IMR-90 (cell line): ENCODE measurements at regions not wholly inside any gene's neighbourhood (a gene's known extent, or its start where the extent isn't known, plus 50 kb on each side); places are given as distances from the start of the nearest gene placed in this dataset.

ENCODE experiments used
- CHD1 ChIP-seq: IDR thresholded peaks from 2 replicates; pipeline ENCODE4 v1.6.1; 2012; ENCODE audit warnings: low read depth, low read length, improper control_type of control experiment
- MAZ ChIP-seq: IDR thresholded peaks from 2 replicates; pipeline ENCODE4 v1.6.1; 2012; ENCODE audit warnings: low read depth, mild to moderate bottlenecking, low read length, improper control_type of control experiment, moderate library complexity, borderline replicate concordance
- MXI1 ChIP-seq: IDR thresholded peaks from 2 replicates; pipeline ENCODE4 v1.6.1; 2012; ENCODE audit warnings: low read depth, mild to moderate bottlenecking, low read length, moderate library complexity, borderline replicate concordance
- POLR2A ChIP-seq: IDR thresholded peaks from 2 replicates; pipeline ENCODE4 v1.6.1; 2012; ENCODE audit warnings: mild to moderate bottlenecking, low read depth, low read length
- RAD21 ChIP-seq: IDR thresholded peaks from 2 replicates; pipeline ENCODE4 v1.6.1; 2012; ENCODE audit warnings: low read length, improper control_type of control experiment
- RFX5 ChIP-seq: IDR thresholded peaks from 2 replicates; pipeline ENCODE4 v1.8.0; 2012; ENCODE audit warnings: low read depth, mild to moderate bottlenecking, low read length, moderate library complexity
- SMC3 ChIP-seq: fragments of 150-350 bp; IDR thresholded peaks from 2 replicates; pipeline ENCODE4 v1.6.1; 2016; ENCODE audit warnings: low read depth, mild to moderate bottlenecking, antibody characterized with exemption, low read length, moderate library complexity
- TF ChIP-seq, protein P1 (sequence below): conservative IDR thresholded peaks from 2 replicates; pipeline ENCODE4 v1.5.1; 2012; ENCODE audit warnings: mild to moderate bottlenecking, low read depth, low read length, improper control_type of control experiment
- TF ChIP-seq, protein P2 (sequence below): fragments of 150-350 bp; IDR thresholded peaks from 2 replicates; pipeline ENCODE4 v1.6.1; 2016; ENCODE audit warnings: low read depth, mild to moderate bottlenecking, low read length, moderate library complexity, borderline replicate concordance

DNA sequence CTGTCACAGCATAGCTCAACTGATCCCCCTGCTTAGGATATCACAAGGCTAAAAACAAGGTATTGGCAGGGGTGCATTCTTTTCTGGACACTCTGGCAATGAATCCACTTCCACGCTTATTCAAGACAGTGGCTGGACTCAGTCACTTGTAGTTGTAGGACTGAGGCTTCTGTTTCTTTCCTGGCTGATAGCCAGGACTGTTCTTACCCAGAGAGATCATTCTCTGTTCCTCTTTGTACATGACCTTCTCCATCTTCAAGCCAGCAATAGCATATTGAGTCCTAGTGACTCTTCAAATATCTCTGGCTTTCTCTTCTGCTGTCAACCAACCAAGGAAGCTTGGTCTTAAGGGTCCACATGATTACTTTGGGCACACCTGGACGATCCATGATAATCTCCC lies 241.3 kb downstream of the RBM43 start:
- TF ChIP-seq, protein P1, sequence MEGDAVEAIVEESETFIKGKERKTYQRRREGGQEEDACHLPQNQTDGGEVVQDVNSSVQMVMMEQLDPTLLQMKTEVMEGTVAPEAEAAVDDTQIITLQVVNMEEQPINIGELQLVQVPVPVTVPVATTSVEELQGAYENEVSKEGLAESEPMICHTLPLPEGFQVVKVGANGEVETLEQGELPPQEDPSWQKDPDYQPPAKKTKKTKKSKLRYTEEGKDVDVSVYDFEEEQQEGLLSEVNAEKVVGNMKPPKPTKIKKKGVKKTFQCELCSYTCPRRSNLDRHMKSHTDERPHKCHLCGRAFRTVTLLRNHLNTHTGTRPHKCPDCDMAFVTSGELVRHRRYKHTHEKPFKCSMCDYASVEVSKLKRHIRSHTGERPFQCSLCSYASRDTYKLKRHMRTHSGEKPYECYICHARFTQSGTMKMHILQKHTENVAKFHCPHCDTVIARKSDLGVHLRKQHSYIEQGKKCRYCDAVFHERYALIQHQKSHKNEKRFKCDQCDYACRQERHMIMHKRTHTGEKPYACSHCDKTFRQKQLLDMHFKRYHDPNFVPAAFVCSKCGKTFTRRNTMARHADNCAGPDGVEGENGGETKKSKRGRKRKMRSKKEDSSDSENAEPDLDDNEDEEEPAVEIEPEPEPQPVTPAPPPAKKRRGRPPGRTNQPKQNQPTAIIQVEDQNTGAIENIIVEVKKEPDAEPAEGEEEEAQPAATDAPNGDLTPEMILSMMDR, result no peak
- TF ChIP-seq POLR2A, result no peak
- TF ChIP-seq, protein P2, sequence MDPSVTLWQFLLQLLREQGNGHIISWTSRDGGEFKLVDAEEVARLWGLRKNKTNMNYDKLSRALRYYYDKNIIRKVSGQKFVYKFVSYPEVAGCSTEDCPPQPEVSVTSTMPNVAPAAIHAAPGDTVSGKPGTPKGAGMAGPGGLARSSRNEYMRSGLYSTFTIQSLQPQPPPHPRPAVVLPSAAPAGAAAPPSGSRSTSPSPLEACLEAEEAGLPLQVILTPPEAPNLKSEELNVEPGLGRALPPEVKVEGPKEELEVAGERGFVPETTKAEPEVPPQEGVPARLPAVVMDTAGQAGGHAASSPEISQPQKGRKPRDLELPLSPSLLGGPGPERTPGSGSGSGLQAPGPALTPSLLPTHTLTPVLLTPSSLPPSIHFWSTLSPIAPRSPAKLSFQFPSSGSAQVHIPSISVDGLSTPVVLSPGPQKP, result no peak
- no peak for TF ChIP-seq MAZ
- TF ChIP-seq SMC3, result no peak
- TF ChIP-seq MXI1, result no peak
- no peak for TF ChIP-seq CHD1
- TF ChIP-seq RFX5, result no peak
- no peak for TF ChIP-seq RAD21
